Breast epithelium (tissue), 3 donors: ENCODE measurements at regions not wholly inside any gene's neighbourhood (a gene's known extent, or its start where the extent isn't known, plus 50 kb on each side); places are given as distances from the start of the nearest gene placed in this dataset.

ENCODE experiments used
- POLR2A ChIP-seq: fragments of 450-650 bp; IDR thresholded peaks from one replicate; pipeline ENCODE4 v1.6.1; 2016; ENCODE audit warnings: antibody characterized with exemption, mild to moderate bottlenecking, moderate library complexity
- TF ChIP-seq, protein P1 (sequence below), 3 donors: fragments of 450-650 bp; IDR thresholded peaks; one replicate each; pipeline ENCODE4 v1.5.1; 2016 to 2017; ENCODE audit warnings: antibody characterized with exemption in 3 of 3, mild to moderate bottlenecking in 3 of 3, moderate library complexity in 3 of 3

DNA sequence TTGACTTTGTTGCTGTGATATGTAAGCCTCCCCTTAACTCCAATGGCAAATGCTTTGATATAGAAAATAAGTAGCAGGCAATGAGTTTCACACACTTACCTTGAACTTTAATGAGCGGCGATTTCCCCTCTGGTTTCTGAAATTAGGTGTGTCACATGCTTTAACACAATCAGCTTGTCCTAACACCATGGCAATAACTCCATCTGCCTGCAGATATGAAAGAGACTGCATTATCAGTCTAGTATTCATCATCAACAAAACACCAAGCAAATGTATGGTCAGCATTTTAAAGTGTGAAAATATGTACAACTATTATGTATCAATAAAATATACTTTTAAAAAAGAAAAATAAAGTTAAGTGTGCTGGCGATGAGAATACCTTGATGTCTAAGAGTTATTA, 128.8 kb upstream of the FAM9B start:
- TF ChIP-seq POLR2A, result no peak
- TF ChIP-seq, protein P1, sequence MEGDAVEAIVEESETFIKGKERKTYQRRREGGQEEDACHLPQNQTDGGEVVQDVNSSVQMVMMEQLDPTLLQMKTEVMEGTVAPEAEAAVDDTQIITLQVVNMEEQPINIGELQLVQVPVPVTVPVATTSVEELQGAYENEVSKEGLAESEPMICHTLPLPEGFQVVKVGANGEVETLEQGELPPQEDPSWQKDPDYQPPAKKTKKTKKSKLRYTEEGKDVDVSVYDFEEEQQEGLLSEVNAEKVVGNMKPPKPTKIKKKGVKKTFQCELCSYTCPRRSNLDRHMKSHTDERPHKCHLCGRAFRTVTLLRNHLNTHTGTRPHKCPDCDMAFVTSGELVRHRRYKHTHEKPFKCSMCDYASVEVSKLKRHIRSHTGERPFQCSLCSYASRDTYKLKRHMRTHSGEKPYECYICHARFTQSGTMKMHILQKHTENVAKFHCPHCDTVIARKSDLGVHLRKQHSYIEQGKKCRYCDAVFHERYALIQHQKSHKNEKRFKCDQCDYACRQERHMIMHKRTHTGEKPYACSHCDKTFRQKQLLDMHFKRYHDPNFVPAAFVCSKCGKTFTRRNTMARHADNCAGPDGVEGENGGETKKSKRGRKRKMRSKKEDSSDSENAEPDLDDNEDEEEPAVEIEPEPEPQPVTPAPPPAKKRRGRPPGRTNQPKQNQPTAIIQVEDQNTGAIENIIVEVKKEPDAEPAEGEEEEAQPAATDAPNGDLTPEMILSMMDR (IDR thresholded peaks at IDR 0.05), result no peak
